ENCODE measurements at regions not wholly inside any gene's neighbourhood (a gene's known extent, or its start where the extent isn't known, plus 50 kb on each side); places are given as distances from the start of the nearest gene placed in this dataset.

- DNase-seq (ENCODE audit: low spot score): no peak
These were observed 526.6 kb upstream of the KLHL1 start for GRCh38 chr13:70634893-70635292.

- DNase-seq (ENCODE audit: low spot score): no peak
These were observed 522.0 kb upstream of the KLHL1 start for GRCh38 chr13:70630247-70630646.

- no peak for DNase-seq (ENCODE audit: low spot score)
These were observed 515.0 kb upstream of the KLHL1 start for GRCh38 chr13:70623239-70623638.

GRCh38 chr13:70622796-70623195, 514.5 kb upstream of the KLHL1 start:
- no peak for DNase-seq (ENCODE audit: low spot score)

GRCh38 chr13:70619936-70620335, 511.7 kb upstream of the KLHL1 start:
- no peak for DNase-seq (ENCODE audit: low spot score)

- no peak for DNase-seq (ENCODE audit: low spot score)
These were observed 508.6 kb upstream of the KLHL1 start for GRCh38 chr13:70616847-70617246.

- DNase-seq (ENCODE audit: low spot score): no peak
These were observed 505.0 kb upstream of the KLHL1 start for GRCh38 chr13:70613295-70613694.

GRCh38 chr13:70612881-70613280, 504.6 kb upstream of the KLHL1 start:
- DNase-seq (ENCODE audit: low spot score): no peak

GRCh38 chr13:70604448-70604847, 496.2 kb upstream of the KLHL1 start:
- DNase-seq (ENCODE audit: low spot score): no peak

- no peak for DNase-seq (ENCODE audit: low spot score)
These were observed 485.5 kb upstream of the KLHL1 start for GRCh38 chr13:70593716-70594115.

GRCh38 chr13:70585109-70585508, 476.9 kb upstream of the KLHL1 start:
- no peak for DNase-seq (ENCODE audit: low spot score)

GRCh38 chr13:70580825-70581224, 472.6 kb upstream of the KLHL1 start:
- no peak for DNase-seq (ENCODE audit: low spot score)

GRCh38 chr13:70579941-70580340, 471.7 kb upstream of the KLHL1 start:
- no peak for DNase-seq (ENCODE audit: low spot score)

GRCh38 chr13:70571221-70571620, 463.0 kb upstream of the KLHL1 start:
- DNase-seq (ENCODE audit: low spot score): no peak

- DNase-seq (ENCODE audit: low spot score): no peak
These were observed 460.3 kb upstream of the KLHL1 start for GRCh38 chr13:70568571-70568970.

GRCh38 chr13:70544706-70545105, 436.5 kb upstream of the KLHL1 start:
- no peak for DNase-seq (ENCODE audit: low spot score)

- DNase-seq (ENCODE audit: low spot score): no peak
These were observed 433.2 kb upstream of the KLHL1 start for GRCh38 chr13:70541451-70541850.

GRCh38 chr13:70534466-70534865, 426.2 kb upstream of the KLHL1 start:
- DNase-seq (ENCODE audit: low spot score): no peak

- no peak for DNase-seq (ENCODE audit: low spot score)
These were observed 421.4 kb upstream of the KLHL1 start for GRCh38 chr13:70529652-70530051.

- no peak for DNase-seq (ENCODE audit: low spot score)
These were observed 419.3 kb upstream of the KLHL1 start for GRCh38 chr13:70527599-70527998.

GRCh38 chr13:70523622-70524021, 415.4 kb upstream of the KLHL1 start:
- DNase-seq (ENCODE audit: low spot score): no peak

- no peak for DNase-seq (ENCODE audit: low spot score)
These were observed 412.2 kb upstream of the KLHL1 start for GRCh38 chr13:70520275-70521036.

GRCh38 chr13:70518081-70518480, 409.8 kb upstream of the KLHL1 start:
- no peak for DNase-seq (ENCODE audit: low spot score)

- DNase-seq (ENCODE audit: low spot score): no peak
These were observed 408.0 kb upstream of the KLHL1 start for GRCh38 chr13:70516226-70516625.

All from CD4-positive, alpha-beta T cell treated with Interleukin-6 at 100 ng/mL for 8 hours (primary cell).